ENCODE measurements at regions not wholly inside any gene's neighbourhood (a gene's known extent, or its start where the extent isn't known, plus 50 kb on each side); places are given as distances from the start of the nearest gene placed in this dataset.

GRCh38 chr18:55996717-55997116 lies 408.7 kb upstream of the TCF4 start:
- Histone ChIP-seq H3K27ac (ENCODE audit: low read depth, low read length) (no peak overlapping the region), H3K9me3 (ENCODE audit: control insufficient read depth, insufficient read depth, low read length) (no peaks in the 10 kb centered on the region), H3K27me3 (ENCODE audit: control insufficient read depth, low read length) (no peaks in the 10 kb centered on the region), H3K4me3 (ENCODE audit: low read length) (no peak overlapping the region), H3F3A (ENCODE audit: control insufficient read depth, insufficient read depth) (no peaks in the 10 kb centered on the region), H3K4me2 (ENCODE audit: low read length) (no peak overlapping the region), H4K20me1 (ENCODE audit: control insufficient read depth, insufficient read depth, low read depth, low read length) (no peaks in the 10 kb centered on the region), H3K4me1 (ENCODE audit: control insufficient read depth, low read length) (no peaks in the 10 kb centered on the region), H3K36me3 (ENCODE audit: control insufficient read depth, low read length) (no peaks in the 10 kb centered on the region), H3K79me2 (ENCODE audit: control insufficient read depth, low read length) (no peaks in the 10 kb centered on the region), H3K9me2 (replicated peaks; ENCODE audit: control insufficient read depth, low read length) (no peaks in the 10 kb centered on the region)
- no peak for TF ChIP-seq EZH2phosphoT487 (IDR thresholded peaks at IDR 0.05; ENCODE audit: borderline replicate concordance, low read length)
- TF ChIP-seq, protein P1, sequence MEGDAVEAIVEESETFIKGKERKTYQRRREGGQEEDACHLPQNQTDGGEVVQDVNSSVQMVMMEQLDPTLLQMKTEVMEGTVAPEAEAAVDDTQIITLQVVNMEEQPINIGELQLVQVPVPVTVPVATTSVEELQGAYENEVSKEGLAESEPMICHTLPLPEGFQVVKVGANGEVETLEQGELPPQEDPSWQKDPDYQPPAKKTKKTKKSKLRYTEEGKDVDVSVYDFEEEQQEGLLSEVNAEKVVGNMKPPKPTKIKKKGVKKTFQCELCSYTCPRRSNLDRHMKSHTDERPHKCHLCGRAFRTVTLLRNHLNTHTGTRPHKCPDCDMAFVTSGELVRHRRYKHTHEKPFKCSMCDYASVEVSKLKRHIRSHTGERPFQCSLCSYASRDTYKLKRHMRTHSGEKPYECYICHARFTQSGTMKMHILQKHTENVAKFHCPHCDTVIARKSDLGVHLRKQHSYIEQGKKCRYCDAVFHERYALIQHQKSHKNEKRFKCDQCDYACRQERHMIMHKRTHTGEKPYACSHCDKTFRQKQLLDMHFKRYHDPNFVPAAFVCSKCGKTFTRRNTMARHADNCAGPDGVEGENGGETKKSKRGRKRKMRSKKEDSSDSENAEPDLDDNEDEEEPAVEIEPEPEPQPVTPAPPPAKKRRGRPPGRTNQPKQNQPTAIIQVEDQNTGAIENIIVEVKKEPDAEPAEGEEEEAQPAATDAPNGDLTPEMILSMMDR (IDR thresholded peaks at IDR 0.05; ENCODE audit: low read depth, low read length, poor library complexity, severe bottlenecking) = no peak

DNA sequence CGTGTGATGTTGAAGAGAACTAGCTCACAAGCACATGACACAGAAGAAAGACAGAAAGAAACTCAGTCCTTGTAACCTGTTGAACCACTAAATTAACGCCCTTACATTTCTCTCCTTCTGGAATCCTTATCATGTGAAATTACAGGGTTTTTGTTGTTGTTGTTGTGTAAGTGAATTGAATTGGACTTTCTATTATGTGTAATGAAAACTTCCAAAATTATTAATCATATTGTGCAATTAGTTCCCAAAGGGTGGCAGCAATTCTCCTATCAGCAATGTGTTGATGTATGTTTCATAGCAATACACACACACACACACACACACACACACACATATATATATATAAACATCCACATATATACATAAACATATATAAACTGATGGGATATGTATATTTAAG lies 402.2 kb upstream of the TCF4 start:
- H3K27ac ChIP-seq (ENCODE audit: low read depth, low read length) = no peak overlapping the region
- 0 out of 2 replicates have a peak, but pooled peaks cover 3% of the 10 kb centered on the region for H3K9me3 ChIP-seq (ENCODE audit: control insufficient read depth, insufficient read depth, low read length)
- H3K4me3 ChIP-seq (ENCODE audit: low read length) = no peak overlapping the region
- no peak for TF ChIP-seq EZH2phosphoT487 (IDR thresholded peaks at IDR 0.05; ENCODE audit: borderline replicate concordance, low read length)
- TF ChIP-seq, protein P1 (IDR thresholded peaks at IDR 0.05; ENCODE audit: low read depth, low read length, poor library complexity, severe bottlenecking) = no peak
- no peaks in the 10 kb centered on the region for H4K20me1 ChIP-seq (ENCODE audit: control insufficient read depth, insufficient read depth, low read depth, low read length)
- H3K9me2 ChIP-seq (replicated peaks; ENCODE audit: control insufficient read depth, low read length) = no peaks in the 10 kb centered on the region
- H3K27me3 ChIP-seq (ENCODE audit: control insufficient read depth, low read length) = no peaks in the 10 kb centered on the region
- no peak overlapping the region for H3K4me2 ChIP-seq (ENCODE audit: low read length)
- H3K36me3 ChIP-seq (ENCODE audit: control insufficient read depth, low read length) = no peaks in the 10 kb centered on the region
- H3K79me2 ChIP-seq (ENCODE audit: control insufficient read depth, low read length) = no peaks in the 10 kb centered on the region
- no peaks in the 10 kb centered on the region for H3K4me1 ChIP-seq (ENCODE audit: control insufficient read depth, low read length)
- H3F3A ChIP-seq (ENCODE audit: control insufficient read depth, insufficient read depth) = no peaks in the 10 kb centered on the region

GRCh38 chr18:55988537-55988936 lies 400.5 kb upstream of the TCF4 start:
- 0 out of 2 replicates have a peak, but pooled peaks cover 3% of the 10 kb centered on the region for H3K9me3 ChIP-seq (ENCODE audit: control insufficient read depth, insufficient read depth, low read length)
- H3K27ac ChIP-seq (ENCODE audit: low read depth, low read length) = no peak overlapping the region
- H3K4me2 ChIP-seq (ENCODE audit: low read length) = no peak overlapping the region
- H4K20me1 ChIP-seq (ENCODE audit: control insufficient read depth, insufficient read depth, low read depth, low read length) = no peaks in the 10 kb centered on the region
- H3K4me1 ChIP-seq (ENCODE audit: control insufficient read depth, low read length) = no peaks in the 10 kb centered on the region
- no peaks in the 10 kb centered on the region for H3K9me2 ChIP-seq (replicated peaks; ENCODE audit: control insufficient read depth, low read length)
- H3F3A ChIP-seq (ENCODE audit: control insufficient read depth, insufficient read depth) = no peaks in the 10 kb centered on the region
- no peaks in the 10 kb centered on the region for H3K27me3 ChIP-seq (ENCODE audit: control insufficient read depth, low read length)
- TF ChIP-seq EZH2phosphoT487 (IDR thresholded peaks at IDR 0.05; ENCODE audit: borderline replicate concordance, low read length) = no peak
- TF ChIP-seq, protein P1 (IDR thresholded peaks at IDR 0.05; ENCODE audit: low read depth, low read length, poor library complexity, severe bottlenecking) = no peak
- no peaks in the 10 kb centered on the region for H3K36me3 ChIP-seq (ENCODE audit: control insufficient read depth, low read length)
- no peak overlapping the region for H3K4me3 ChIP-seq (ENCODE audit: low read length)
- H3K79me2 ChIP-seq (ENCODE audit: control insufficient read depth, low read length) = no peaks in the 10 kb centered on the region
